ENCODE measurements at regions not wholly inside any gene's neighbourhood (a gene's known extent, or its start where the extent isn't known, plus 50 kb on each side); places are given as distances from the start of the nearest gene placed in this dataset.
"Not testable (repeated sequence)": the region's sequence is repeated elsewhere in the genome, so short reads cannot be mapped to it uniquely, and the experiment has no call there.

DNA sequence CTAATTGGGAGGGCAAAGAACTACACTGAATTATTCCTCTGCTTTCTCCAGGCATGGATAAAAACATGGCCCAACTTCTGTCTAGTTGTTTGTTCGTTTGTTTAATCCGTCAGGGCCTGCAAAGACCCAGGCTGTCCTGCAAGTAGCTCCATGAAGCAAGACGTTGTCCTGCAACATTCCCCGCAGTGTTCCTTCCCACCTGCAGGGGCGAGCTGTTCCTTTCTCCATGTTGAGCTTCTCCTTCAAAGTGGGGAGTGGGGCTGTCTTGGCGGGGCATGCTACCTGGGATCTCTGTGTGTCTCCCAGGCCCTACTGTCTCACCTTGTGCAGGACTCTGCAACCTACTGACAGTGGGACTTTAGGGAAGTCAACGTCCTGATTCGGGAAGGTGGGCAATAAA, 264.0 kb upstream of the SMIM21 start:
- no peak overlapping the region for H3K4me2 ChIP-seq (ENCODE audit: low read length)
- H3K4me3 ChIP-seq (ENCODE audit: low read depth, low read length), result no peak overlapping the region
- H3K79me2 ChIP-seq, result no peaks in the 10 kb centered on the region
- H3K9ac ChIP-seq, result no peak overlapping the region
- H3K27ac ChIP-seq, result no peak overlapping the region
- H3K9me3 ChIP-seq (ENCODE audit: control insufficient read depth, low read length), result no peaks in the 10 kb centered on the region
- no peak overlapping the region for H2AFZ ChIP-seq
- H3K36me3 ChIP-seq (ENCODE audit: control insufficient read depth, insufficient read depth, low read length), result no peaks in the 10 kb centered on the region
- TF ChIP-seq, protein P1, sequence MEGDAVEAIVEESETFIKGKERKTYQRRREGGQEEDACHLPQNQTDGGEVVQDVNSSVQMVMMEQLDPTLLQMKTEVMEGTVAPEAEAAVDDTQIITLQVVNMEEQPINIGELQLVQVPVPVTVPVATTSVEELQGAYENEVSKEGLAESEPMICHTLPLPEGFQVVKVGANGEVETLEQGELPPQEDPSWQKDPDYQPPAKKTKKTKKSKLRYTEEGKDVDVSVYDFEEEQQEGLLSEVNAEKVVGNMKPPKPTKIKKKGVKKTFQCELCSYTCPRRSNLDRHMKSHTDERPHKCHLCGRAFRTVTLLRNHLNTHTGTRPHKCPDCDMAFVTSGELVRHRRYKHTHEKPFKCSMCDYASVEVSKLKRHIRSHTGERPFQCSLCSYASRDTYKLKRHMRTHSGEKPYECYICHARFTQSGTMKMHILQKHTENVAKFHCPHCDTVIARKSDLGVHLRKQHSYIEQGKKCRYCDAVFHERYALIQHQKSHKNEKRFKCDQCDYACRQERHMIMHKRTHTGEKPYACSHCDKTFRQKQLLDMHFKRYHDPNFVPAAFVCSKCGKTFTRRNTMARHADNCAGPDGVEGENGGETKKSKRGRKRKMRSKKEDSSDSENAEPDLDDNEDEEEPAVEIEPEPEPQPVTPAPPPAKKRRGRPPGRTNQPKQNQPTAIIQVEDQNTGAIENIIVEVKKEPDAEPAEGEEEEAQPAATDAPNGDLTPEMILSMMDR (IDR thresholded peaks at IDR 0.05), result no peak
- no peaks in the 10 kb centered on the region for H3K27me3 ChIP-seq (ENCODE audit: control insufficient read depth, insufficient read depth, low read length)
- H3K4me1 ChIP-seq, result no peaks in the 10 kb centered on the region

DNA sequence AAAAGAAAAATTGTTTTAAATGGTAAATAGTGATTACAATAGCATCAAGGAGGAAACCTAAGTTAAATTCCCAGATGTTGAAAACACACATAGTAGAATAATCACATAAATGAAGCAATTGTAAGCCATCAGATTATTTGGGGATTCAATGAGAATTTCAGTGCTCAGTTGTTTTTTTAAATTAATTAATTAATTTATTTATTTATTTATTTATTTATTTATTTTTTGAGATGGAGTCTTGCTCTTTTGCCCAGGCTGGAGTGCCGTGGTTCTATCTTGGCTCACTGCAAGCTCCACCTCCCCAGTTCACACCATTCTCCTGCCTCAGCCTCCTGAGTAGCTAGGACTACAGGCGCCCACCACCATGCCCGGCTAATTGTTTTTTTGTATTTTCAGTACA, 262.8 kb upstream of the SMIM21 start:
- H3K4me1 ChIP-seq; H3K9me3 ChIP-seq (ENCODE audit: control insufficient read depth, low read length); H3K27me3 ChIP-seq (ENCODE audit: control insufficient read depth, insufficient read depth, low read length); H3K4me3 ChIP-seq (ENCODE audit: low read depth, low read length); H3K36me3 ChIP-seq (ENCODE audit: control insufficient read depth, insufficient read depth, low read length); H3K9ac ChIP-seq; H3K27ac ChIP-seq; H2AFZ ChIP-seq; H3K4me2 ChIP-seq (ENCODE audit: low read length); H3K79me2 ChIP-seq: not testable (repeated sequence)

DNA sequence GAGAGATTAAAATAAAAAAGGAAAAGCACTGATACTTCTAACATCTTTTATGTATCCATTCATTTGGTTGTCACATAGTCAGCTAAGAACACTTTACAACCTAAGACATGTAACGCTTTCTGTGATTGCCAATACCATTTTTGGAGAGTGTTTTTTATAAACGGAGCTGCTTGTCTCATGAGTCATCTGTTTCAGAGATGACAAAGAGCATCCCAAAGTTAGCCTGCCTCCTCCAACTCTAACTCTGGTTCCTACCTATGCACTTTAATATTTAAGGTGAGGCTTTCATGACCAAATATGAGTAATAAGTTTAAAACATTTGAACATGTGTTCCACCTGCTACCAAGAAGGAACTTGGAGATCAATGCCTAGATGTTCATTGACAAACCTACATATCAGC, 260.1 kb upstream of the SMIM21 start:
- no peaks in the 10 kb centered on the region for H3K4me1 ChIP-seq
- H3K36me3 ChIP-seq (ENCODE audit: control insufficient read depth, insufficient read depth, low read length), result no peaks in the 10 kb centered on the region
- no peaks in the 10 kb centered on the region for H3K9me3 ChIP-seq (ENCODE audit: control insufficient read depth, low read length)
- no peak overlapping the region for H3K4me2 ChIP-seq (ENCODE audit: low read length)
- H3K27me3 ChIP-seq (ENCODE audit: control insufficient read depth, insufficient read depth, low read length), result no peaks in the 10 kb centered on the region
- H3K79me2 ChIP-seq, result no peaks in the 10 kb centered on the region
- H2AFZ ChIP-seq, result no peak overlapping the region
- H3K27ac ChIP-seq, result no peak overlapping the region
- no peak overlapping the region for H3K9ac ChIP-seq
- H3K4me3 ChIP-seq (ENCODE audit: low read depth, low read length), result no peak overlapping the region
- TF ChIP-seq, protein P1 (IDR thresholded peaks at IDR 0.05), result no peak

DNA sequence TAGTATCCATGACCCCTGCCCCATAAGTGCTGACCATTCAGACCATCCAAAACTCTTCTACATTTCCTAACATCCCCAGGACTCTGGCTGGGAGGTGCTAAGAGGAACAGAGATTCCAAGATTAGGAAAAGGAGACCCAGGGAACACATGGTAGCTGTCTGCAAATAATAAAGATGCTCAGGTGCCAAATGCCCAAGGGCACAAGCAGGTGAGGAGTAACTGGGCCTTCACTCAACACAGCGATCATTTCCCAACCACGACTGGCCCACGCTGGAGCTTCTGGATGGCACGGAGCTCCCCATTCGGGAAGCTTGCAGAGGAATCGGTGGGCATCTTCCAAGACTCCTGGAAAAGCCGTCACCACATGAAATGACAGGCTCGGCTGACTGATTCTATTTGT, 255.9 kb upstream of the SMIM21 start:
- no peaks in the 10 kb centered on the region for H3K9me3 ChIP-seq (ENCODE audit: control insufficient read depth, low read length)
- no peaks in the 10 kb centered on the region for H3K36me3 ChIP-seq (ENCODE audit: control insufficient read depth, insufficient read depth, low read length)
- TF ChIP-seq, protein P1 (IDR thresholded peaks at IDR 0.05), result no peak
- H3K27ac ChIP-seq, result no peak overlapping the region
- no peak overlapping the region for H2AFZ ChIP-seq
- H3K4me3 ChIP-seq (ENCODE audit: low read depth, low read length), result no peak overlapping the region
- no peaks in the 10 kb centered on the region for H3K4me1 ChIP-seq
- H3K79me2 ChIP-seq, result no peaks in the 10 kb centered on the region
- no peaks in the 10 kb centered on the region for H3K27me3 ChIP-seq (ENCODE audit: control insufficient read depth, insufficient read depth, low read length)
- H3K4me2 ChIP-seq (ENCODE audit: low read length), result no peak overlapping the region
- H3K9ac ChIP-seq, result no peak overlapping the region

DNA sequence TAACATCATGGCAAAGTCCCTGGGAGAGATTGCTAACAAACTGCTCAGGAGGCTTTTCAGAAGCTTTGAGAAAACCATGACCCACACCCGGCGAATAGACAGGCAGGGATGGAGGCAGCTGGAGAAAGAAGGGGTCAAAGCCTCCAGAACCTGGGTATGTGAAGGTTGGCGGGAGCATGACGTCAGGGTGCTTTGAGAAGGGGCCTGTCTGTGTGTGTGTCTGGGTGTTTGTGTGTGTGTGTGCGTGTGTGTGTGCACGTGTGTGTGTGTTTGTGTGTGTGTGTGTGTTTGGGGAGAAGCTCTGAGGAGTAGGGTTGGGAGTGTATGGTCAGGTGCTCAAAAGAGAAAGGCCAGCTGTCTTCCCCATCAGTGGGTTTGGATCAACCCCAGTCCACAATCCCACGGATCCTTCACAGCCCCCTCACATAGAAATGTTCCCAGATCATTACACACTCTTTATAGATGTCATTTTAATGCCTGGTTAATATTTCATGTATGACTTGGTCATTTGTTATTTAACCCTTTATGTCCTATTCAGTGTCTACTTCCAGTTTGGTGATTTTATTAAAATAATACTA, 254.1 kb upstream of the SMIM21 start:
- TF ChIP-seq, protein P1 (IDR thresholded peaks at IDR 0.05), result no peak
- Histone ChIP-seq H3K4me2 (ENCODE audit: low read length) (no peak overlapping the region), H3K36me3 (ENCODE audit: control insufficient read depth, insufficient read depth, low read length) (no peaks in the 10 kb centered on the region), H3K9ac (no peak overlapping the region), H2AFZ (no peak overlapping the region), H3K9me3 (ENCODE audit: control insufficient read depth, low read length) (no peaks in the 10 kb centered on the region), H3K79me2 (no peaks in the 10 kb centered on the region), H3K4me1 (no peaks in the 10 kb centered on the region), H3K4me3 (ENCODE audit: low read depth, low read length) (no peak overlapping the region), H3K27ac (no peak overlapping the region), H3K27me3 (ENCODE audit: control insufficient read depth, insufficient read depth, low read length) (no peaks in the 10 kb centered on the region)
